Epithelial cell of proximal tubule (primary cell): ENCODE measurements at regions not wholly inside any gene's neighbourhood (a gene's known extent, or its start where the extent isn't known, plus 50 kb on each side); places are given as distances from the start of the nearest gene placed in this dataset.
A peak's percentile ranks its signal among the peaks of the same experiment; 100 is the strongest.

Experiments used
- DNase-seq: peaks from one replicate; pipeline ENCODE4 v3.0.0-alpha.2; 2011; ENCODE audit warnings: low read depth
- H3K4me3 ChIP-seq: 2 replicates; pipeline ENCODE4 v1.5.1; 2011; ENCODE audit warnings: low read depth, mild to moderate bottlenecking, low read length
- CTCF ChIP-seq: conservative IDR thresholded peaks from 2 replicates; pipeline ENCODE4 v1.5.1; 2012; ENCODE audit warnings: low read depth, mild to moderate bottlenecking, low read length

DNA sequence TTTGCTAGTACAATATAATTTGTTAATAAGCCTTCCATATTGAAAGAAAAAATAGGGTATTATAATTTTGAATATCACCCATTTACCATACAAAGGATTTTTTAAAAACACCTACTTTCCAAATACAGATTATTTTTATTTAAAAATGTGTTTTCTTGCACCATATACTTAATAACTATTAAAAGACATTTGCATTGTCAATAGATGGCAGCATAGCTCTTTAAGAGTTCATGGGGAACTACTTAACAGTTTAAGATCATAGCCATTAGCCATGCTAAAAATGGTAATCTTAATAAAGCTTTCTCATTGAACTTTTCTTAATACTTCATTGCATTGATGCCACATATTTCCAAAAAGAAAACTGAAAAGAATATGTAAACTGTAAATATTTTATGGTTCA lies 1995.9 kb downstream of the C4orf33 start:
- TF ChIP-seq CTCF: peak; percentile 62
- peak; percentile 4 for DNase-seq
- no peak overlapping the region for H3K4me3 ChIP-seq

- no peak overlapping the region for H3K4me3 ChIP-seq
- DNase-seq: no peak
- no peak for TF ChIP-seq CTCF
Measured at GRCh38 chr4:131093303-131093702, 1997.4 kb downstream of the C4orf33 start.

GRCh38 chr4:131098976-131099375 lies 2003.0 kb downstream of the C4orf33 start:
- H3K4me3 ChIP-seq: no peak overlapping the region
- no peak for DNase-seq
- TF ChIP-seq CTCF: no peak

DNA sequence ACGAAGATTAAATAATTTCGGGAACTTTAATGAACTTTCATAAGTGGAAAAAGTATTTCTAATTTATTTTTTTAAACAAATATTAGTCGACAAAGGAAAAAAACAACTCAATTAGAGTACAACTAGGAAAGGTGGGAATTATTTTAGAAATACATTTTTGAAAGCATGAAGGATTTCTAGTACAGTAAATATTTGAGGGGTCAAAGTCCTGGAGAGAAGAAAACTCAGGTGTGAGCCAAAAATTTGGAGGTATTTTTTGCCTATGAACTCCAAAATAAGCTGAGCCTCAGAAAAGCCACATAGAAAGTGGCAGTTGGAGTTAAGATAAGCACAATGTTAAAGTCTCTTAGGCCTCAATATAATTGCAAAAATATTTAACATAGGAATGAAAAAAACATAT lies 2017.3 kb downstream of the C4orf33 start:
- DNase-seq: no peak
- no peak for TF ChIP-seq CTCF
- no peak overlapping the region for H3K4me3 ChIP-seq

- TF ChIP-seq CTCF: no peak
- no peak for DNase-seq
- no peak overlapping the region for H3K4me3 ChIP-seq
Measured at GRCh38 chr4:131113704-131114103, 2017.8 kb downstream of the C4orf33 start.

DNA sequence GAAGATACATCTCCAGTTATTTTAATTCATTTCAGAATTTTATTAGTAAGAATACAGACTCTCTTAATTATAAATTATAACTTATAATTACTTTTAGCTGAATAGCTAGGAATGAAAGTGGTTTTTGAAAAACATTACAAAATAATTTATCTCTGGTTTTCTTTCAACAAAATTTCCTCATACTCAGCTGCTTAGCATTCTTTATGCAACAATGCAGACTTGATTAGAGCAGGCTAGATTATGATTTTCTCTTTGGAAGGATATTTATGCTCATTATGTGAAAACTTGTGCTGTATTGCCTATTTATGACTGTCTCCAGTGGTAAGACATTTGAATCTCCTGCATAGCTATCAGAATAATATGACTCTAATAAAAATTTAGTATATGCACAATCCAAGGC lies 2023.7 kb downstream of the C4orf33 start:
- H3K4me3 ChIP-seq: no peak overlapping the region
- no peak for DNase-seq
- no peak for TF ChIP-seq CTCF

DNA sequence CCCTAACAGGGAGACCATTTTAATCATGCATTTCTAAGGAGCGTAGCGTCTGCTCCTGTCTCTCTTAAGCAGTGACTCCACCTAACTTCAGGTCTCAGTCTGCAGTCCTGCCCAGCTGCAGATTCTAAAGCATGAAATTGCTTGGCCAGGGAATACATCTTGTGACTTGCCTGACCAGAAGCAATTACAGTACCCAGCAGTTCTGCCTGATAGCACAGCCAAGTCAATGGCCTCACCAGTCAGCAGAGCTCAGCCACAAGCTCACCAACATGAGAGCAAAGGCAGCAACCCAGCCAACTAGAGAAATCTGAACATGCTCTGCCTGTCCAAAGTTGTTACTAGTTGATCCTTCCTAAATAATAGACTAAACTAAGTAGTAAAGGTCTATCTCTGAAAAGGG lies 2011.9 kb upstream of the PCDH10 start:
- no peak for TF ChIP-seq CTCF
- peak; percentile 72 for DNase-seq
- H3K4me3 ChIP-seq: no peak overlapping the region
